HEK293 (cell line): ENCODE measurements at regions not wholly inside any gene's neighbourhood (a gene's known extent, or its start where the extent isn't known, plus 50 kb on each side); places are given as distances from the start of the nearest gene placed in this dataset.

Experiments
- CTCF ChIA-PET: fragments of 350-600 bp; formaldehyde crosslinking; extraction: SDS; loops from one replicate; lab custom pipeline; 2021; ENCODE audit warnings: antibody characterized with exemption; lab: Yijun Ruan, JAX
- POLR2A ChIA-PET: fragments of 300-600 bp; formaldehyde crosslinking; extraction: SDS; loops from one replicate; lab custom pipeline; 2020; ENCODE audit warnings: antibody characterized with exemption, inconsistent platforms; lab: Yijun Ruan, JAX
- H3K27ac ChIP-seq: fragments of 200-500 bp; sonication (Bioruptor generic); 2 replicates; pipeline ENCODE4 v1.5.1; 2014; ENCODE audit warnings: low read depth, low read length, control low read depth, inconsistent platforms; ENCODE audit errors: extremely low read depth
- H3K36me3 ChIP-seq, 2 experiments: fragments of 200-500 bp in 1 of 2; sonication (Bioruptor generic) in 1 of 2; 1 replicate in 1 of 2; 2 replicates in 1 of 2; pipeline ENCODE4 v1.5.1; 2014 to 2017; ENCODE audit warnings: inconsistent platforms in 2 of 2, low read length in 2 of 2; ENCODE audit not compliant: control insufficient read depth in 2 of 2, insufficient read depth in 1 of 2
- H3K4me1 ChIP-seq: fragments of 200-500 bp; sonication (Bioruptor generic); 2 replicates; pipeline ENCODE4 v1.5.1; 2014; ENCODE audit warnings: mild to moderate bottlenecking, low read length, inconsistent platforms; ENCODE audit not compliant: control insufficient read depth, insufficient read depth
- H3K4me3 ChIP-seq: 2 replicates; pipeline ENCODE4 v1.5.1; 2011; ENCODE audit warnings: low read depth, mild to moderate bottlenecking, control low read depth, low read length, moderate library complexity
- H3K9me3 ChIP-seq: fragments of 200-500 bp; sonication (Bioruptor generic); 2 replicates; pipeline ENCODE4 v1.5.1; 2014; ENCODE audit warnings: low read depth, low read length, inconsistent platforms; ENCODE audit not compliant: control insufficient read depth, insufficient read depth
- BCL11B ChIP-seq: fragments of 450-650 bp; formaldehyde crosslinking; IDR thresholded peaks from 2 replicates; pipeline ENCODE4 v1.5.1; 2016; ENCODE audit warnings: low read depth, missing biosample characterization, missing genetic modification characterization
- HOXC10 ChIP-seq: sonication (generic); formaldehyde crosslinking; IDR thresholded peaks from 2 replicates; pipeline ENCODE4 v1.8.1; 2023; ENCODE audit warnings: mild to moderate bottlenecking, missing genetic modification reagents
- MZF1 ChIP-seq: fragments of 450-650 bp; formaldehyde crosslinking; IDR thresholded peaks from 2 replicates; pipeline ENCODE4 v1.5.1; 2017; ENCODE audit warnings: missing biosample characterization, missing genetic modification characterization, borderline replicate concordance
- ZBTB17 ChIP-seq: fragments of 450-650 bp; formaldehyde crosslinking; IDR thresholded peaks from 2 replicates; pipeline ENCODE4 v1.5.1; 2016; ENCODE audit warnings: missing biosample characterization, missing genetic modification characterization
- ZBTB48 ChIP-seq: fragments of 450-650 bp; formaldehyde crosslinking; IDR thresholded peaks from 2 replicates; pipeline ENCODE4 v1.5.1; 2016; ENCODE audit warnings: missing biosample characterization, missing genetic modification characterization
- ZNF302 ChIP-seq: fragments of 450-650 bp; formaldehyde crosslinking; IDR thresholded peaks from 2 replicates; pipeline ENCODE4 v1.5.1; 2016; ENCODE audit warnings: missing biosample characterization, missing genetic modification characterization, low read depth
- ZNF501 ChIP-seq: fragments of 450-650 bp; formaldehyde crosslinking; IDR thresholded peaks from 2 replicates; pipeline ENCODE4 v1.5.1; 2016; ENCODE audit warnings: missing biosample characterization, missing genetic modification characterization
- ZNF529 ChIP-seq: fragments of 450-650 bp; formaldehyde crosslinking; IDR thresholded peaks from 2 replicates; pipeline ENCODE4 v1.5.1; 2017; ENCODE audit warnings: missing genetic modification characterization, missing biosample characterization; ENCODE audit not compliant: insufficient replicate concordance
- ZNF544 ChIP-seq: fragments of 450-650 bp; formaldehyde crosslinking; IDR thresholded peaks from 2 replicates; pipeline ENCODE4 v1.5.0; 2017; ENCODE audit warnings: missing biosample characterization, missing genetic modification characterization
- ZNF600 ChIP-seq: fragments of 450-650 bp; formaldehyde crosslinking; IDR thresholded peaks from 2 replicates; pipeline ENCODE4 v1.5.1; 2016; ENCODE audit warnings: missing biosample characterization, missing genetic modification characterization
- ZNF629 ChIP-seq: fragments of 450-650 bp; formaldehyde crosslinking; IDR thresholded peaks from 2 replicates; pipeline ENCODE4 v1.5.1; 2017; ENCODE audit warnings: missing biosample characterization, missing genetic modification characterization
- TF ChIP-seq, protein P1 (sequence below): fragments of 450-650 bp; formaldehyde crosslinking; IDR thresholded peaks from 2 replicates; pipeline ENCODE4 v1.5.1; 2016; ENCODE audit warnings: missing biosample characterization, missing genetic modification characterization
- TF ChIP-seq, protein P2 (sequence below): fragments of 450-650 bp; formaldehyde crosslinking; IDR thresholded peaks from 2 replicates; pipeline ENCODE4 v1.5.0; 2017; ENCODE audit warnings: missing biosample characterization, missing genetic modification characterization, borderline replicate concordance
- TF ChIP-seq, protein P3 (sequence below): fragments of 450-650 bp; formaldehyde crosslinking; IDR thresholded peaks from 2 replicates; pipeline ENCODE4 v1.5.1; 2016; ENCODE audit warnings: missing biosample characterization, missing genetic modification characterization, low read depth
- TF ChIP-seq, protein P4 (sequence below): fragments of 450-650 bp; IDR thresholded peaks from 2 replicates; pipeline ENCODE4 v1.5.1; 2018; ENCODE audit warnings: missing biosample characterization, missing genetic modification characterization
- TF ChIP-seq, protein P5 (sequence below): fragments of 450-650 bp; formaldehyde crosslinking; IDR thresholded peaks from 2 replicates; pipeline ENCODE4 v1.5.1; 2016; ENCODE audit warnings: missing biosample characterization, missing genetic modification characterization

DNA sequence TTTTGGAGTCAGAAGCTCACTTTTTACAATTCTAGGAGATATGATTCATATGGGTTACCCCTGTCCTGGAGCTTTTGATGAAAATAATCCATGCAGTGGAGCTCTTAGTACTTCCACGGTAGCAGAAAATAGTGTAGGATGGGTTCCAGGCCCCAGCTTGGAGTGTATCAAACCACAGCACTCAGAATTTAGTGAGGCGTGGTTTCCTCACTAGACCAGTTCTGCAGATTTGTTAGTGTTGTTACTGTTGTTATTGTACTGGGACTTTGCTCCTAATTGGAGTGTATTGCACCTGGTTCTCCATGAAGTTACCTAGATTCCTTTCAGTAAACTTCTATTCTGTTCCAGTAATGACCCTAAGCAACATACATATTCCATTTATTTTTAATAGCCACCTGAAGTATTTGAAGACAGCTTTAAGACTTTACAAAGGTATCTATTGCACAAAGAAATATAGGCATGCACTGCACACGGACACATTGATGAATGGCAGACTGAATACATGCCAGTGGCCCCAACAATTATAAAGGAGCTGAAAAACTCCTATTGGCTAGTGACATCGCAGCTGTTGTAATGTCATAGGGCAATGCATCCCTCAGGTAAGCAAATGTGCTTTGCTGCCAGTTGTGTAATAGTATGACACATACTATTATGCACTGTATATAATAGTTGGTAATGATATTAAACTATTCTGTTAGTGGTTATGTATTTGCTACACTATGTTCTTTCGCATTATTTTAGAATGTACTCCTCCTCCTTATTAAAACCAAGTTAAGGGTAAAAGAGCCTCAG is 1058.0 kb downstream of the KCNT2 start:
- Histone ChIP-seq H3K36me3 (no peaks in the 10 kb centered on the region), H3K9me3 (no peaks in the 10 kb centered on the region), H3K27ac (no peak overlapping the region), H3K4me1 (no peaks in the 10 kb centered on the region), H3K4me3 (no peak overlapping the region)
- CTCF ChIA-PET, result interaction anchor here (0.5 kb wide), 1 partner anchor 1420 kb away, joined by 3 read pairs; no protein-coding TSS in a partner anchor
- POLR2A ChIA-PET, result no interaction called here
- TF ChIP-seq, protein P1, sequence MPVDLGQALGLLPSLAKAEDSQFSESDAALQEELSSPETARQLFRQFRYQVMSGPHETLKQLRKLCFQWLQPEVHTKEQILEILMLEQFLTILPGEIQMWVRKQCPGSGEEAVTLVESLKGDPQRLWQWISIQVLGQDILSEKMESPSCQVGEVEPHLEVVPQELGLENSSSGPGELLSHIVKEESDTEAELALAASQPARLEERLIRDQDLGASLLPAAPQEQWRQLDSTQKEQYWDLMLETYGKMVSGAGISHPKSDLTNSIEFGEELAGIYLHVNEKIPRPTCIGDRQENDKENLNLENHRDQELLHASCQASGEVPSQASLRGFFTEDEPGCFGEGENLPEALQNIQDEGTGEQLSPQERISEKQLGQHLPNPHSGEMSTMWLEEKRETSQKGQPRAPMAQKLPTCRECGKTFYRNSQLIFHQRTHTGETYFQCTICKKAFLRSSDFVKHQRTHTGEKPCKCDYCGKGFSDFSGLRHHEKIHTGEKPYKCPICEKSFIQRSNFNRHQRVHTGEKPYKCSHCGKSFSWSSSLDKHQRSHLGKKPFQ (tag by site-specific recombination), result no peak
- TF ChIP-seq, protein P2, sequence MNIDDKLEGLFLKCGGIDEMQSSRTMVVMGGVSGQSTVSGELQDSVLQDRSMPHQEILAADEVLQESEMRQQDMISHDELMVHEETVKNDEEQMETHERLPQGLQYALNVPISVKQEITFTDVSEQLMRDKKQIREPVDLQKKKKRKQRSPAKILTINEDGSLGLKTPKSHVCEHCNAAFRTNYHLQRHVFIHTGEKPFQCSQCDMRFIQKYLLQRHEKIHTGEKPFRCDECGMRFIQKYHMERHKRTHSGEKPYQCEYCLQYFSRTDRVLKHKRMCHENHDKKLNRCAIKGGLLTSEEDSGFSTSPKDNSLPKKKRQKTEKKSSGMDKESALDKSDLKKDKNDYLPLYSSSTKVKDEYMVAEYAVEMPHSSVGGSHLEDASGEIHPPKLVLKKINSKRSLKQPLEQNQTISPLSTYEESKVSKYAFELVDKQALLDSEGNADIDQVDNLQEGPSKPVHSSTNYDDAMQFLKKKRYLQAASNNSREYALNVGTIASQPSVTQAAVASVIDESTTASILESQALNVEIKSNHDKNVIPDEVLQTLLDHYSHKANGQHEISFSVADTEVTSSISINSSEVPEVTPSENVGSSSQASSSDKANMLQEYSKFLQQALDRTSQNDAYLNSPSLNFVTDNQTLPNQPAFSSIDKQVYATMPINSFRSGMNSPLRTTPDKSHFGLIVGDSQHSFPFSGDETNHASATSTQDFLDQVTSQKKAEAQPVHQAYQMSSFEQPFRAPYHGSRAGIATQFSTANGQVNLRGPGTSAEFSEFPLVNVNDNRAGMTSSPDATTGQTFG, result no peak
- TF ChIP-seq ZNF629 (tag by site-specific recombination), result no peak
- TF ChIP-seq ZNF302 (tag by site-specific recombination), result no peak
- no peak for TF ChIP-seq BCL11B (tag by site-specific recombination)
- no peak for TF ChIP-seq ZBTB48 (tag by site-specific recombination)
- no peak for TF ChIP-seq ZNF544 (tag by site-specific recombination)
- TF ChIP-seq, protein P3, sequence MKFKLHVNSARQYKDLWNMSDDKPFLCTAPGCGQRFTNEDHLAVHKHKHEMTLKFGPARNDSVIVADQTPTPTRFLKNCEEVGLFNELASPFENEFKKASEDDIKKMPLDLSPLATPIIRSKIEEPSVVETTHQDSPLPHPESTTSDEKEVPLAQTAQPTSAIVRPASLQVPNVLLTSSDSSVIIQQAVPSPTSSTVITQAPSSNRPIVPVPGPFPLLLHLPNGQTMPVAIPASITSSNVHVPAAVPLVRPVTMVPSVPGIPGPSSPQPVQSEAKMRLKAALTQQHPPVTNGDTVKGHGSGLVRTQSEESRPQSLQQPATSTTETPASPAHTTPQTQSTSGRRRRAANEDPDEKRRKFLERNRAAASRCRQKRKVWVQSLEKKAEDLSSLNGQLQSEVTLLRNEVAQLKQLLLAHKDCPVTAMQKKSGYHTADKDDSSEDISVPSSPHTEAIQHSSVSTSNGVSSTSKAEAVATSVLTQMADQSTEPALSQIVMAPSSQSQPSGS (tag by site-specific recombination), result no peak
- TF ChIP-seq, protein P4, sequence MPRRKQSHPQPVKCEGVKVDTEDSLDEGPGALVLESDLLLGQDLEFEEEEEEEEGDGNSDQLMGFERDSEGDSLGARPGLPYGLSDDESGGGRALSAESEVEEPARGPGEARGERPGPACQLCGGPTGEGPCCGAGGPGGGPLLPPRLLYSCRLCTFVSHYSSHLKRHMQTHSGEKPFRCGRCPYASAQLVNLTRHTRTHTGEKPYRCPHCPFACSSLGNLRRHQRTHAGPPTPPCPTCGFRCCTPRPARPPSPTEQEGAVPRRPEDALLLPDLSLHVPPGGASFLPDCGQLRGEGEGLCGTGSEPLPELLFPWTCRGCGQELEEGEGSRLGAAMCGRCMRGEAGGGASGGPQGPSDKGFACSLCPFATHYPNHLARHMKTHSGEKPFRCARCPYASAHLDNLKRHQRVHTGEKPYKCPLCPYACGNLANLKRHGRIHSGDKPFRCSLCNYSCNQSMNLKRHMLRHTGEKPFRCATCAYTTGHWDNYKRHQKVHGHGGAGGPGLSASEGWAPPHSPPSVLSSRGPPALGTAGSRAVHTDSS, result no peak
- no peak for TF ChIP-seq ZNF501 (tag by site-specific recombination)
- TF ChIP-seq MZF1 (tag by site-specific recombination), result no peak

DNA sequence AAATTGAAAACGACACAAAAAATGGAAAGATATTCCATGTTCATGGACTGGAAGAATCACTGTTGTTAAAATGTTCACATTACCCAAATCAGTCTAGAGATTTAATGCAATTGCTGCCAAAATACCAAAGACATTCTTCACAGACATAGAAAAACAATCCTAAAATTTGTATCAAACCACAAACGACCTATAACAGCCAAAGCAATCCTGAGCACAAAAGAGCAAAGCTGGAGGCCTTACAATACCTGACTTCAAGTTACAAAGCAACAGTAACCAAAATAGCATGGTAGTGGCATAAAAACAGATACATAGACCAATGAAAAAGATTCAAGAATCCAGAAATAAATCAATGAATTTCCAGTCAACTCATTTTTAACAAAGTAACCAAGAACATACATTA is 1077.3 kb downstream of the KCNT2 start:
- Histone ChIP-seq H3K4me1 (no peaks in the 10 kb centered on the region), H3K9me3 (no peaks in the 10 kb centered on the region), H3K4me3 (no peak overlapping the region), H3K36me3 (no peaks in the 10 kb centered on the region), H3K27ac (no peak overlapping the region)
- ChIA-PET CTCF (interaction anchor here (0.5 kb wide), 1 partner anchor 8 kb away, joined by 3 read pairs; no protein-coding TSS in a partner anchor), POLR2A (no interaction called here)
- TF ChIP-seq HOXC10 (CRISPR knock-in tag) (no peak), ZNF529 (no peak), ZBTB17 (no peak), ZNF600 (tag by site-specific recombination) (no peak)
- TF ChIP-seq, protein P5, sequence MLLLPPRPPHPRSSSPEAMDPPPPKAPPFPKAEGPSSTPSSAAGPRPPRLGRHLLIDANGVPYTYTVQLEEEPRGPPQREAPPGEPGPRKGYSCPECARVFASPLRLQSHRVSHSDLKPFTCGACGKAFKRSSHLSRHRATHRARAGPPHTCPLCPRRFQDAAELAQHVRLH (tag by site-specific recombination), result no peak
